CD4-positive, alpha-beta T cell treated with Interleukin-4 for 1 hour (primary cell): ENCODE measurements at regions not wholly inside any gene's neighbourhood (a gene's known extent, or its start where the extent isn't known, plus 50 kb on each side); places are given as distances from the start of the nearest gene placed in this dataset.
A peak's percentile ranks its signal among the peaks of the same experiment; 100 is the strongest.

ENCODE experiments used
- DNase-seq, 2 donors: peaks; one replicate each; pipeline ENCODE4 v3.0.0-alpha.2; 2020 to 2022

GRCh38 chr4:117447925-117448324 lies 362.5 kb upstream of the TRAM1L1 start:
- DNase-seq, result peak in 1 of 2 donors; percentile 2

DNA sequence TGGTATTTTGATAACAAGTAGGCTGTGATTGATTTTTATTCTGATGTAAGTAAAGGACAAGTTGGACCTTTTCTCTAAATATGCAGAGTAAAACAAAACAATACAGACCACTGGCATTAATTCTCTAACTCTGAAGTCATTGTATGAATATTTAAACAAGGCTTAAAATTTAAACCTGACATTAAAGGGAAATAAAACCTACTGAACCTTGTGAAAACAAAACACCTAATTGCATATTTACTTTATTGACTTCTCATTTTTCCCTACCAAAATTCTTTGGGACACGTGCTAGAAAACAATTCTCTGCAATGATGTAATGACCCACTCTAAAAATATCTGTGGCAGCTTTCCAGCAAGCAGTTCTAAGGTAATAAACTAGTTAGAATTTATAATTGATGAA lies 369.7 kb upstream of the TRAM1L1 start:
- no peak for DNase-seq

DNA sequence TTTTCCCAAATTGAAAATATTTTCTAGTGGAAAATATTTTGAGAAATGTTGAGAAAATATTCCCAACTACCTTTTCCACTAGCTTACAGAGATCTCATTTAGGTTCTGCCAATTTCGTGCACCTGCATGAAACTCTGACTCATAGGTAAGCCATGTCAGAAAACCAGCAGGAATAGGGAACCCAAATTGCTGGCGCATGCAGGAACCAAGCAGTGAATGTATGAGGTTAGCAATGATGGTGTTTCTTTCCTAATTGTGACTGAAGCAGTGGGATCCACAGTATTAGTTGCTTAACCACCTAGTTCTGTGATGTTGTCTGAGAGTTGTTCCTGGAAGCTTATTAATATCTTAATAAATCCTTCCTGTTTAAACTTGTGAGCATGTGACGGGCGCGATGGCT lies 381.0 kb upstream of the TRAM1L1 start:
- DNase-seq, result no peak

DNA sequence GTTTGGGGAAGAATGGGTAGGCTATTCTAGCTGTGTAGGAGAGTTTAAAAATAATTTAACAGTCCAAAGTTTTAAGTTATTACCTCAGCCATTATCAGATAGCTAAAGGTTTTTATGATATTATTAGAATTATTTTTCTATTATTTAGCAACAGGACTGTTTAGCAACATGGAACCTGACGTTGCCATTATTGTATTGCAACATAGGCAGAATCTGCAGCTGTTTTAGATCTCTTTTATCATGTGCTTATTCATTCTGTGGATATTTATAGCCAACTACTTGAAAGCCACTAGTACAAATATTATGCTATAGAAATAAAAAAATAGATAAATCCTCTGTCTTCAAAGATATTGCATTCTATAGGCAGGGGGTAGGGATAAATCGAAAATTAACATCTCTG lies 382.0 kb upstream of the TRAM1L1 start:
- DNase-seq, result no peak

GRCh38 chr4:117474987-117475386 lies 389.6 kb upstream of the TRAM1L1 start:
- no peak for DNase-seq

- DNase-seq, result no peak
Observed at GRCh38 chr4:117477925-117478324, 392.5 kb upstream of the TRAM1L1 start.

GRCh38 chr4:117478702-117479101 lies 393.3 kb upstream of the TRAM1L1 start:
- no peak for DNase-seq

DNA sequence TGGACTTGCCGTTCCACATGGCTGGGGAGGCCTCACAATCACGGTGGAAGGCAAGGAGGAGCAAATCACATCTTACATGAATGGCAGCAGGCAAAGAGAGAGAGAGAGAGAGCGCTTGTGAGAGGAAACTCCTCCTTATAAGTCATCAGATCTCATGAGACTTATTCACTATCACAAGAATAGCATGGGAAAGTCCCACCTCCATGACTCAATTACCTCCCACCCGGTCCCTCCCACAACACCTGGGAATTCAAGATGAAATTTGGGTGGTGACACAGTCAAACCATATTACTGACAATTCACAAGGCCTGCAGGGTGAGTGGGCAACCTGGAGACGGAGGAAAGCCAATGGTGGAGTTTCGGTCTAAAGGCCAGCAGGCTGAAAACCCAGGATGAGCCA lies 394.3 kb upstream of the TRAM1L1 start:
- no peak for DNase-seq

DNA sequence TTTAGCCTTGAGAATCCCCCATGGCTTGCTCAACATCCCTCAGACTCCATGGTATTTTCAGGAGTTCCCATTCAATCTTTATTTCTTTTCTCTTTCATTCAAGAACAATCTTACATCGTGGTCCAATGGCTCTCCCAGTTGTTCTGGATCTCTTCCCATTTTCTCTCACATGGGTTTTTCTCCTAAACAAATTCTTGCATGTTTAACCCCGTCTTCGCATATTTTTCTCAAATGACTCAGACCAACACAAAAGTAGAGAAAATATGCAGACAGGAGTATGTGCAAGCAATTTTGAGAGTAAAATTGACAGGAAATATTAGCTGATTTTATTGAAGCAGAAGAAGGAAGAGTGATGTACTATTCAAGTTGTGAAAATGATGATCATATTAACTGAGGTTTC lies 396.4 kb upstream of the TRAM1L1 start:
- DNase-seq, result no peak

DNA sequence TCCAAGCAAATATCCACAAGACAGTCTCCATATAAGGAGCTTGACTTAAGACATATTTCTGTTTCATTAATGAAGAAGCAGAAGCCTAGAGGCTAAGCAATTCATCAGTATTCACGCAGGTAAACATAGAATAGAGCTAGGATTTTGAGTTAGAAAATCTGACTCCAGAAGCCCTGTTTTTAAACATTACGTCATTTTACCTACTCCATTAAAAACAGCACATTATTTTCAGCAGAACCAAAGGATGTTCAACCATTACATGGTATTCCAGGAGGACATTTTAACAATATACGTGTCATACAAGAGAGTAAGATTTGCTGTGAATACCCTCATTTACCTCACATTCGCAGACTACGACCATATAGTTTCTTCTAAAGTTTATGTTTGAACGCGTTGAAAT lies 403.3 kb upstream of the TRAM1L1 start:
- DNase-seq, result no peak

DNA sequence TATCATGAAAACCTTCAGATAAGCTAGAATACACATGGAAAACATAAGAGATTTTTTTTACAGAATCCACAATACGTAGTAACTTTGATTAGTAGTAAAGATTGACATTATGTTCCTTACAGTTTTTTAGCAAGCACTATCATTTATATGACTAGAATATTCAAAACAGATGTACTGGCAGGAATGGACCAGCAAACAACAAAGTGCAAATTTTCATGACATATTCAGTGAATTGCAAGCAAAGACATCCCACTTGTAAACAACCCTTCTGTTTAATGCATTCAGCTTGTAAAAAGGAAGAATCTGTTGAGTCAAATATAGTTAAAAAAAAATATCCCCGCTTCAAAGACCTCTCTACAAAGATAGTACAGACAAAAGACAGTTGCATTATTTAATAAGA lies 403.7 kb upstream of the TRAM1L1 start:
- DNase-seq, result no peak

DNA sequence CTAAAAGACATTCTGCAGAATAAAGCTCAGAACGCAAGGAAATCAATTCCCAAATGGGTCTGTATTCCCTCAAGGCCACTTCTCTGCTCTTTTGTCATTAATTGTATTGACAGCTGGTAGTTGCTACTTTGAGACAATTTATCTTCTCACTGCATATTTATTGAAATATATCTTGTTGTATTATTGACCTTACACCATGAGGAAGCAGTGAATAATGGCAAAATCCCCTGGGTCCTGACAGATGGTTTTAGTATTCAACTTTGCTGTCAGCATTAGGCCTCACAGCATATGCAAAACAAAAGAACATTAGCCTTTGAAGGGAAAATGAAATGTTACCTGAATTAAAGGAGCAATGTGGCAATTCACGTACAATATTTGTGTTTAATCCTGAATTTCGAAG lies 406.1 kb upstream of the TRAM1L1 start:
- no peak for DNase-seq

GRCh38 chr4:117495802-117496201 lies 410.4 kb upstream of the TRAM1L1 start:
- no peak for DNase-seq

DNA sequence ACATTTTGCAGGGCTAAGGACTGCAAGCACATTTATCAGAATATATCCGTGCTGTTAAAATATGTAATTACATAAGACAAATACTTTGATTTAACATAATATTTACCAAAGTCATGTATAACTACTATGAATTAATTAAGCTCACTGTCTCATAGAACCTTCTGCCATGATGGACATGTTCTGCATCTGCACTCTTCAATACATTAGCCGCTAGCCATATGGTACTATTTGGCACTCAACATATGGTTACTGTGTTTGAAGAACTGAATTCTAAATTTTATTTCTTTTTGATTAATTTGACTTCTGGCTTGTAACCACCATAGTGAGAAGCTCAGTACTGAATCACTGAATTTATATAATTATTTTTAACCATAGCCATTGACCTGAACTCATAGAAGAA lies 427.0 kb upstream of the TRAM1L1 start:
- no peak for DNase-seq

DNA sequence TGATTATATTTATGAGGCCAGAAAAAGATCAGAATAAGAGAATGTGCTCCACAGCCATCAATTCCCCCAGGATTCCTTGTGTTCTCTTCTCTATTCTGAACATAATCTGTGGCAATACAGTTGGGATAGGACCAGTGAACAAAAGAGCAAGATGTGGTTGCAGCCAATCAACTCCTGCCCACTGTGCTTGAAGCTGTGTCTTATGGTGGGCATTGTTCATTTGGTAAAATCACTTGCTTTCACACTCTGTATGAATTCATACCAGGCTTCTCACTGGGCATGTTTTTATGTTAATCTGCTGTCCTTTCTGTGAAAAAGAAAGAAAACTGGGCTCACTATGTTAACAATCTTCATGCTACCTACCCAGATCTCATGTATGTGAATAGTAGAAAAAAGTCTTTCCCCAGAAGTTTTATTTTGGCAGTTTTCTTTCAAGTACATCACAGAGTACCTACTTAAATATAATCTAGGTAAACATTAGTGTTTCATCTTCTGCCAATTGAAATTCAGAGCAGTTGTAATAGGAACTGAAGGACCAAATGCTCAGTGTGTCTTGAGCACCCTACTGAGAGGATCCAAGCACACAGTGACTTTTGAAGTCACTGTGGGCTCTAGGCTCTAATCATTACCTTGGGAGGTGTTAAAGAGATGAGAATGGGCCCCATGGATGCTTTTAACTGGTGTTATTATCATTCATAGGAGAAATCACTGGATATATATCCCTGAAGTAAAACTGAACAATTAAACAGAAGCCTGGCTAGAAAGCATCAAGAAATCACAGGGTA lies 429.2 kb upstream of the TRAM1L1 start:
- no peak for DNase-seq

- no peak for DNase-seq
Observed at GRCh38 chr4:117515921-117516320, 430.5 kb upstream of the TRAM1L1 start.

DNA sequence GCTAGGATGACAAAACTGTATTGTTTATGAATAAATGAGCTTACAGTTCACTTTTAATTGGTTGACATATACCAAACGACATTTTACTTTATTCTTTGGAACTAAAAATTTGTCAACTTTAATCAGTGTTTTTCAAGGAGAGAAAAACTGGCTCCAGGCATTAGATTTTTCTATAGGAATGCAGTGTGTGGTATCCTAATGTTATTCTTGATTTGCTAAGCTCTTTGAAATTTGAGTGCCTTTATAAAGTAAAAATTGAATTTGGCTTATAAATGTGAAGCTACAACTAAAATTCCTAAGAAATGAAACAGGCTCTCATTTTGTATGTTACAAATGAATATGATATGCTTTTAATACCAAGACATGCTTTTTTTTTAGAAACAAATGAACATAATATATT lies 442.2 kb upstream of the TRAM1L1 start:
- DNase-seq, result no peak

GRCh38 chr4:117529401-117529800 lies 444.0 kb upstream of the TRAM1L1 start:
- DNase-seq, result no peak

GRCh38 chr4:117533501-117533900 lies 448.1 kb upstream of the TRAM1L1 start:
- no peak for DNase-seq

DNA sequence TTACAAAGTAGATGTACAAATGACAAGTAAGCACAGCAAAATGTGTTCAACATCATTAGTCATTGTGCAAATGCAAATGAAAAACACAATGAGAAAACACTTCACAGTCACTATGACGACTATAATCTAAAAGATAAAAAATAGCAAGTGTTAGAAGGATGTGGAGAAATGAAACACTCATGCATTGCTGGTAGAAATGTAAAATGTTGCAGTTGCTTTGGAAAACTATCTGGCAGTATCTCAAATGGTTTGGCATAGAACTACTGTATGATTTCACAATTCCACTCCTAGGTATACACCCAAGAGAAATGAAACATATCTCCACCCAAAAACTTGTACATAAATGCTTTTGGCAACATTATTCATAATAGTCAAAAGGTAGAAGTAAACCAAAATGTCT lies 459.7 kb upstream of the TRAM1L1 start:
- DNase-seq, result no peak

DNA sequence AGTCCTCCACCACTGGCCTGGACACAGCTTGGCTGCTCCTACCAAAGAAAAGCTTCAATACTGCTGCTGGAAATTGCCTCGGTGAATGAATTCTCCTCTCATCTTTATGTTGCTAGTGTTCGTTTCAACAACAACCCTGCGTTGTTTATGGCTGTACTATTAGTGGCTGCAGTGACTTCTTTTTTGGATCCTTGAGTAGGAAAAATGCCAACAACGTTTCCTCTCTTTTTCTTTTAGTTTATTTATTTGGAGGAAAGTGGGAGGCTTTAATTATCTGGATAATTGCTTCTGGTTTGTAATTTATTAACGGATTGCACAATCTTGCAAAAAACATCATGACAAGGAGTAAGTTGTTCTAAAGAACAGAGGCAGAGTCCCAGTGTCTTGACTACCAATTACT lies 464.1 kb upstream of the TRAM1L1 start:
- no peak for DNase-seq

DNA sequence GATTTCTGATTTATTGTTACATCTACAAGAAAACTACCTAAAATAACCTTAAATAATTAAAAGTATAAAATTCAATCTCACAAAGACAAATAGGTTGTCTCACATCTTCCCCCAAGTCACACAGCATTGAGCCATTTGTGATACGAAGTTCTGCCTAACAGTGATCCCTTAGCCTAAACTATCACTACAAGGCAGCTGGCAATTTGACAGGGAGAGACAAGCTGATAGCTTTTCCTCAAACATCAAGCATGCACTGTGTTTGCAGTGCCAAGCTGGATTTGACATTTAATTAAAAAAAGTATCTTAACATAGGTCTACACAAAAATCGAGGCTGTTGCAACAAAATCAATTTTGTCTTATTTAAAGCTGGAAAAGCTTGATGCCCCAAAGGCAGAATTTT lies 464.7 kb upstream of the TRAM1L1 start:
- no peak for DNase-seq

GRCh38 chr4:117560329-117560728 lies 474.0 kb upstream of the NDST3 start:
- no peak for DNase-seq

GRCh38 chr4:117574085-117574484 lies 460.2 kb upstream of the NDST3 start:
- no peak for DNase-seq

GRCh38 chr4:117575850-117576249 lies 458.4 kb upstream of the NDST3 start:
- DNase-seq, result no peak
